Head of caudate nucleus (tissue), 42 donors: ENCODE measurements at regions not wholly inside any gene's neighbourhood (a gene's known extent, or its start where the extent isn't known, plus 50 kb on each side); places are given as distances from the start of the nearest gene placed in this dataset.

Experiments
- DNase-seq, 42 donors: peaks; one replicate each; pipeline versions ENCODE4 v3.0.0 to v3.0.0-alpha.2; 2020 to 2021; ENCODE audit warnings: mixed read lengths in 7 of 42
- intact Hi-C: fragments of 100-400 bp; cut with DNase I; formaldehyde crosslinking; loops from one replicate; pipeline ENCODE4 v1.15.0; 2022

GRCh38 chr2:121887513-121888188, 132.2 kb downstream of the TSN start:
- DNase-seq: no peak
- intact Hi-C loops: no loop called here

GRCh38 chr2:121888189-121888557, 132.7 kb downstream of the TSN start:
- peak in 1 of 42 donors; percentile 16 for DNase-seq
- intact Hi-C loops: no loop called here

GRCh38 chr2:121890041-121890440, 134.6 kb downstream of the TSN start:
- DNase-seq: no peak
- intact Hi-C loops: no loop called here

GRCh38 chr2:121895723-121896571, 140.5 kb downstream of the TSN start:
- intact Hi-C loops: no loop called here
- no peak for DNase-seq

GRCh38 chr2:121897335-121897970, 142.0 kb downstream of the TSN start:
- intact Hi-C loops: no loop called here
- DNase-seq: peak in 6 of 42 donors; percentile 18 to 29 (median 26)

- no peak for DNase-seq
- intact Hi-C loops: no loop called here
Measured at GRCh38 chr2:121898483-121898882, 143.0 kb downstream of the TSN start.

- intact Hi-C loops: no loop called here
- no peak for DNase-seq
Measured at GRCh38 chr2:121900391-121900790, 144.9 kb downstream of the TSN start.

- DNase-seq: peak in 30 of 42 donors; percentile 13 to 66 (median 38)
- intact Hi-C loops: no loop called here
Measured at GRCh38 chr2:121902171-121902591, 146.7 kb downstream of the TSN start.

GRCh38 chr2:121902616-121903015, 147.2 kb downstream of the TSN start:
- intact Hi-C loops: no loop called here
- DNase-seq: no peak

- intact Hi-C loops: no loop called here
- DNase-seq: no peak
Measured at GRCh38 chr2:121903037-121903689, 147.7 kb downstream of the TSN start.

- no peak for DNase-seq
- intact Hi-C loops: no loop called here
Measured at GRCh38 chr2:121904656-121905055, 149.2 kb downstream of the TSN start.

- intact Hi-C loops: no loop called here
- peak in 1 of 42 donors; percentile 30 for DNase-seq
Measured at GRCh38 chr2:121905201-121905600, 149.8 kb downstream of the TSN start.

GRCh38 chr2:121906170-121906569, 150.7 kb downstream of the TSN start:
- intact Hi-C loops: no loop called here
- no peak for DNase-seq

GRCh38 chr2:121907928-121908327, 152.5 kb downstream of the TSN start:
- DNase-seq: no peak
- intact Hi-C loops: no loop called here

- DNase-seq: no peak
- intact Hi-C loops: no loop called here
Measured at GRCh38 chr2:121910139-121910538, 154.7 kb downstream of the TSN start.

- intact Hi-C loops: no loop called here
Measured at GRCh38 chr2:121911036-121911435, 155.6 kb downstream of the TSN start.

GRCh38 chr2:121917143-121917542, 161.7 kb downstream of the TSN start:
- intact Hi-C loops: no loop called here
- no peak for DNase-seq

More at GRCh38 chr2:121911036-121911435, 155.6 kb downstream of the TSN start:
- DNase-seq: no peak

- DNase-seq: no peak
- intact Hi-C loops: no loop called here
Measured at GRCh38 chr2:121918231-121918630, 162.8 kb downstream of the TSN start.

- no peak for DNase-seq
- intact Hi-C loops: no loop called here
Measured at GRCh38 chr2:121919803-121920202, 164.4 kb downstream of the TSN start.

GRCh38 chr2:121925466-121925865, 170.0 kb downstream of the TSN start:
- intact Hi-C loops: no loop called here

More at GRCh38 chr2:121925466-121925865, 170.0 kb downstream of the TSN start:
- no peak for DNase-seq
